ENCODE measurements at regions not wholly inside any gene's neighbourhood (a gene's known extent, or its start where the extent isn't known, plus 50 kb on each side); places are given as distances from the start of the nearest gene placed in this dataset.
A peak's percentile ranks its signal among the peaks of the same experiment; 100 is the strongest.
"Not testable (repeated sequence)": the region's sequence is repeated elsewhere in the genome, so short reads cannot be mapped to it uniquely, and the experiment has no call there.

- ChIA-PET POLR2A (no interaction called here), CTCF (no interaction called here)
- H3K4me1 Mint-ChIP-seq = no peaks in the 10 kb centered on the region
- Histone ChIP-seq H3K27ac (ENCODE audit: low read length) (no peak overlapping the region), H3K27me3 (replicated peaks in 1 of 2; ENCODE audit: control insufficient read depth in 2 of 2, extremely low read depth in 1 of 2, insufficient read depth in 2 of 2, low read length in 1 of 2) (no peaks in the 10 kb centered on the region), H3K4me3 (ENCODE audit: control insufficient read depth in 1 of 2, extremely low read depth in 1 of 2, low read length in 1 of 2) (no peak overlapping the region), H3K4me1 (ENCODE audit: control insufficient read depth in 1 of 2, extremely low read depth in 1 of 2, insufficient read depth in 2 of 2, low read length in 2 of 2) (no peaks in the 10 kb centered on the region), H3K36me3 (ENCODE audit: control insufficient read depth in 2 of 2, extremely low read depth in 1 of 2, insufficient read depth in 1 of 2, low read length in 1 of 2) (no peaks in the 10 kb centered on the region), H3K9me3 (no peaks in the 10 kb centered on the region)
- no peaks in the 10 kb centered on the region for H3K36me3 Mint-ChIP-seq
- no peaks in the 10 kb centered on the region for H3K27me3 Mint-ChIP-seq
- no peak for ATAC-seq (replicated peaks in 1 of 4)
- no peak for DNase-seq
- no peak overlapping the region for H3K4me3 Mint-ChIP-seq
- peaks cover 7 to 10% (median 7%) of the 10 kb centered on the region in 3 donors for H3K9me3 Mint-ChIP-seq
- H3K27ac Mint-ChIP-seq = no peak overlapping the region
Measured at GRCh38 chr3:106447723-106448301, 579.0 kb upstream of the CBLB start.

- H3K27ac Mint-ChIP-seq; H3K36me3 Mint-ChIP-seq; H3K4me1 ChIP-seq (ENCODE audit: control insufficient read depth in 1 of 2, extremely low read depth in 1 of 2, insufficient read depth in 2 of 2, low read length in 2 of 2); H3K27me3 Mint-ChIP-seq; H3K4me1 Mint-ChIP-seq; POLR2A ChIA-PET; H3K36me3 ChIP-seq (ENCODE audit: control insufficient read depth in 2 of 2, extremely low read depth in 1 of 2, insufficient read depth in 1 of 2, low read length in 1 of 2); H3K27ac ChIP-seq (ENCODE audit: low read length); ATAC-seq (replicated peaks in 1 of 4); H3K4me3 ChIP-seq (ENCODE audit: control insufficient read depth in 1 of 2, extremely low read depth in 1 of 2, low read length in 1 of 2); DNase-seq; H3K9me3 ChIP-seq; H3K27me3 ChIP-seq (replicated peaks in 1 of 2; ENCODE audit: control insufficient read depth in 2 of 2, extremely low read depth in 1 of 2, insufficient read depth in 2 of 2, low read length in 1 of 2); CTCF ChIA-PET; H3K9me3 Mint-ChIP-seq; H3K4me3 Mint-ChIP-seq: not testable (repeated sequence)
- no CpG with 5 or more reads among the region's 3 CpGs for WGBS (ENCODE audit: insufficient coverage)
Measured at GRCh38 chr3:106448372-106448966, 579.7 kb upstream of the CBLB start.

GRCh38 chr3:106452096-106452495 lies 583.3 kb upstream of the CBLB start:
- ATAC-seq (replicated peaks in 1 of 4) (no peak), DNase-seq (no peak)
- H3K9me3 Mint-ChIP-seq = peaks cover 7 to 10% (median 7%) of the 10 kb centered on the region in 3 donors
- no peak overlapping the region for H3K27ac Mint-ChIP-seq
- no peak overlapping the region for H3K27ac ChIP-seq (ENCODE audit: low read length)
- H3K9me3 ChIP-seq = no peaks in the 10 kb centered on the region
- POLR2A ChIA-PET = no interaction called here
- WGBS (ENCODE audit: insufficient coverage) = 17% methylated on average over 1 of the region's 1 CpG
- H3K4me3 Mint-ChIP-seq = no peak overlapping the region
- H3K27me3 ChIP-seq (replicated peaks in 1 of 2; ENCODE audit: control insufficient read depth in 2 of 2, extremely low read depth in 1 of 2, insufficient read depth in 2 of 2, low read length in 1 of 2) = no peaks in the 10 kb centered on the region
- no peaks in the 10 kb centered on the region for H3K36me3 Mint-ChIP-seq
- no peaks in the 10 kb centered on the region for H3K27me3 Mint-ChIP-seq
- H3K36me3 ChIP-seq (ENCODE audit: control insufficient read depth in 2 of 2, extremely low read depth in 1 of 2, insufficient read depth in 1 of 2, low read length in 1 of 2) = no peaks in the 10 kb centered on the region
- CTCF ChIA-PET = no interaction called here
- H3K4me1 Mint-ChIP-seq = peaks cover 0 to under 1% (median 0%) of the 10 kb centered on the region in 3 donors
- no peaks in the 10 kb centered on the region for H3K4me1 ChIP-seq (ENCODE audit: control insufficient read depth in 1 of 2, extremely low read depth in 1 of 2, insufficient read depth in 2 of 2, low read length in 2 of 2)
- H3K4me3 ChIP-seq (ENCODE audit: control insufficient read depth in 1 of 2, extremely low read depth in 1 of 2, low read length in 1 of 2) = no peak overlapping the region

- Histone ChIP-seq H3K27ac (ENCODE audit: low read length) (no peak overlapping the region), H3K27me3 (replicated peaks in 1 of 2; ENCODE audit: control insufficient read depth in 2 of 2, extremely low read depth in 1 of 2, insufficient read depth in 2 of 2, low read length in 1 of 2) (no peaks in the 10 kb centered on the region), H3K36me3 (ENCODE audit: control insufficient read depth in 2 of 2, extremely low read depth in 1 of 2, insufficient read depth in 1 of 2, low read length in 1 of 2) (no peaks in the 10 kb centered on the region), H3K9me3 (no peaks in the 10 kb centered on the region), H3K4me1 (ENCODE audit: control insufficient read depth in 1 of 2, extremely low read depth in 1 of 2, insufficient read depth in 2 of 2, low read length in 2 of 2) (no peaks in the 10 kb centered on the region), H3K4me3 (ENCODE audit: control insufficient read depth in 1 of 2, extremely low read depth in 1 of 2, low read length in 1 of 2) (no peak overlapping the region)
- Mint-ChIP-seq H3K36me3 (no peaks in the 10 kb centered on the region), H3K4me3 (no peak overlapping the region), H3K27ac (no peak overlapping the region), H3K27me3 (no peaks in the 10 kb centered on the region), H3K4me1 (peaks cover 0 to 6% (median 4%) of the 10 kb centered on the region in 3 donors), H3K9me3 (no peaks in the 10 kb centered on the region)
- 67% methylated on average over 1 of the region's 4 CpGs for WGBS (ENCODE audit: insufficient coverage)
- ChIA-PET CTCF (no interaction called here), POLR2A (no interaction called here)
- DNase-seq (no peak), ATAC-seq (replicated peaks in 1 of 4) (no peak)
Measured at GRCh38 chr3:106454497-106454896, 585.7 kb upstream of the CBLB start.

GRCh38 chr3:106457281-106458180 lies 588.7 kb upstream of the CBLB start:
- Histone ChIP-seq H3K27ac (ENCODE audit: low read length) (no peak overlapping the region), H3K4me1 (ENCODE audit: control insufficient read depth in 1 of 2, extremely low read depth in 1 of 2, insufficient read depth in 2 of 2, low read length in 2 of 2) (no peaks in the 10 kb centered on the region), H3K9me3 (no peaks in the 10 kb centered on the region), H3K36me3 (ENCODE audit: control insufficient read depth in 2 of 2, extremely low read depth in 1 of 2, insufficient read depth in 1 of 2, low read length in 1 of 2) (no peaks in the 10 kb centered on the region), H3K27me3 (replicated peaks in 1 of 2; ENCODE audit: control insufficient read depth in 2 of 2, extremely low read depth in 1 of 2, insufficient read depth in 2 of 2, low read length in 1 of 2) (no peaks in the 10 kb centered on the region), H3K4me3 (ENCODE audit: control insufficient read depth in 1 of 2, extremely low read depth in 1 of 2, low read length in 1 of 2) (no peak overlapping the region)
- no peak overlapping the region for H3K4me3 Mint-ChIP-seq
- H3K27me3 Mint-ChIP-seq = no peaks in the 10 kb centered on the region
- H3K27ac Mint-ChIP-seq = no peak overlapping the region
- POLR2A ChIA-PET = interaction anchor here in 1 of 2 donors (0.6 kb wide), 1 partner anchor 485 kb away, joined by 4 read pairs; no protein-coding TSS in a partner anchor
- no peaks in the 10 kb centered on the region for H3K9me3 Mint-ChIP-seq
- H3K4me1 Mint-ChIP-seq = peaks cover 0 to 6% (median 4%) of the 10 kb centered on the region in 3 donors
- CTCF ChIA-PET = no interaction called here
- WGBS (ENCODE audit: insufficient coverage) = 56% methylated on average over 2 of the region's 3 CpGs
- H3K36me3 Mint-ChIP-seq = no peaks in the 10 kb centered on the region
- peak in 1 of 35 experiments; percentile 0 for DNase-seq
- peak in 2 of 4 experiments; percentile 19 to 55 for ATAC-seq (replicated peaks in 1 of 4)

GRCh38 chr3:106458952-106459351 lies 590.1 kb upstream of the CBLB start:
- H3K27me3 ChIP-seq (replicated peaks in 1 of 2; ENCODE audit: control insufficient read depth in 2 of 2, extremely low read depth in 1 of 2, insufficient read depth in 2 of 2, low read length in 1 of 2) = no peaks in the 10 kb centered on the region
- ChIA-PET CTCF (no interaction called here), POLR2A (no interaction called here)
- WGBS (ENCODE audit: insufficient coverage) = no CpG with 5 or more reads among the region's 3 CpGs
- ATAC-seq (replicated peaks in 1 of 4) = no peak
- peaks cover 0 to 6% (median 4%) of the 10 kb centered on the region in 3 donors for H3K4me1 Mint-ChIP-seq
- no peak overlapping the region for H3K4me3 ChIP-seq (ENCODE audit: control insufficient read depth in 1 of 2, extremely low read depth in 1 of 2, low read length in 1 of 2)
- H3K9me3 ChIP-seq = no peaks in the 10 kb centered on the region
- no peak overlapping the region for H3K27ac Mint-ChIP-seq
- no peak for DNase-seq
- peaks cover 0 to 6% (median 0%) of the 10 kb centered on the region in 3 donors for H3K9me3 Mint-ChIP-seq
- H3K4me1 ChIP-seq (ENCODE audit: control insufficient read depth in 1 of 2, extremely low read depth in 1 of 2, insufficient read depth in 2 of 2, low read length in 2 of 2) = no peaks in the 10 kb centered on the region
- no peaks in the 10 kb centered on the region for H3K36me3 Mint-ChIP-seq
- H3K27ac ChIP-seq (ENCODE audit: low read length) = no peak overlapping the region
- H3K36me3 ChIP-seq (ENCODE audit: control insufficient read depth in 2 of 2, extremely low read depth in 1 of 2, insufficient read depth in 1 of 2, low read length in 1 of 2) = no peaks in the 10 kb centered on the region
- H3K27me3 Mint-ChIP-seq = no peaks in the 10 kb centered on the region
- no peak overlapping the region for H3K4me3 Mint-ChIP-seq
